B cell (primary cell): ENCODE measurements at regions not wholly inside any gene's neighbourhood (a gene's known extent, or its start where the extent isn't known, plus 50 kb on each side); places are given as distances from the start of the nearest gene placed in this dataset.

Source experiments
- ATAC-seq: fragments of 200-7000 bp; cut with Tn5 transposase; one replicate; pipeline ENCODE4 v1.10.0; 2021; ENCODE audit warnings: low read depth, mild to moderate bottlenecking, moderate number of reproducible peaks, moderate library complexity
- CTCF ChIA-PET: fragments of 350-600 bp; sonication (Branson Sonifier 250); formaldehyde crosslinking; loops from one replicate; lab custom pipeline; 2021; ENCODE audit warnings: antibody characterized with exemption, inconsistent platforms; lab: Charles Lee
- POLR2A ChIA-PET: fragments of 350-600 bp; sonication (Branson Sonifier 250); formaldehyde crosslinking; loops from one replicate; lab custom pipeline; 2021; ENCODE audit warnings: antibody characterized with exemption; lab: Charles Lee
- DNase-seq: peaks from one replicate; pipeline ENCODE4 v3.0.0; 2013
- H2AFZ ChIP-seq: 2 replicates; pipeline ENCODE4 v1.6.1; 2012; ENCODE audit warnings: mild to moderate bottlenecking, low read depth, low read length; ENCODE audit not compliant: insufficient read depth, poor library complexity, severe bottlenecking
- H3K27ac ChIP-seq, 2 donors: 1 replicate in 1 of 2; 2 replicates in 1 of 2; pipeline ENCODE4 v1.5.1; 2012 to 2013; ENCODE audit warnings: low read length in 2 of 2, mild to moderate bottlenecking in 2 of 2, moderate library complexity in 1 of 2
- H3K27me3 ChIP-seq, 4 experiments: fragments of 200-600 bp in 1 of 4; sonication (generic) in 1 of 4; replicated peaks in 1 of 4; 1 replicate in 2 of 4; 2 replicates in 2 of 4; pipeline versions ENCODE4 v1.6.1 to v1.7.0; 2013 to 2016; ENCODE audit warnings: low read length in 3 of 4, mild to moderate bottlenecking in 2 of 4, mixed read lengths in 1 of 4, moderate library complexity in 1 of 4; ENCODE audit not compliant: insufficient read depth in 4 of 4, control insufficient read depth in 3 of 4; ENCODE audit errors: control extremely low read depth in 1 of 4
- H3K36me3 ChIP-seq, 2 experiments: replicated peaks in 1 of 2; 1 replicate in 1 of 2; 2 replicates in 1 of 2; pipeline versions ENCODE4 v1.6.1 to v1.7.1; 2013; ENCODE audit warnings: low read length in 1 of 2; ENCODE audit not compliant: insufficient read depth in 2 of 2, control insufficient read depth in 1 of 2; ENCODE audit errors: control extremely low read depth in 1 of 2, extremely low read depth in 1 of 2
- H3K4me1 ChIP-seq, 2 donors: fragments of 200-600 bp in 1 of 2; sonication (generic) in 1 of 2; 1 replicate in 1 of 2; 2 replicates in 1 of 2; pipeline versions ENCODE4 v1.5.1 to v1.6.1; 2013 to 2017; ENCODE audit warnings: low read length in 2 of 2; ENCODE audit not compliant: control insufficient read depth in 2 of 2, insufficient read depth in 2 of 2
- H3K4me2 ChIP-seq: replicated peaks from 2 replicates; pipeline ENCODE3; 2012; ENCODE audit warnings: mild to moderate bottlenecking, low read depth, low read length; ENCODE audit not compliant: poor library complexity, severe bottlenecking
- H3K4me3 ChIP-seq, 5 experiments: fragments of 200-600 bp in 1 of 5; sonication (generic) in 1 of 5; 1 replicate in 3 of 5; 2 replicates in 2 of 5; pipeline versions ENCODE4 v1.5.1 to v1.7.0; 2011 to 2016; ENCODE audit warnings: low read length in 4 of 5, mild to moderate bottlenecking in 4 of 5, low read depth in 2 of 5, control low read depth in 1 of 5, moderate library complexity in 1 of 5; ENCODE audit not compliant: insufficient read depth in 1 of 5; ENCODE audit errors: control extremely low read depth in 1 of 5, extremely low read depth in 1 of 5
- H3K79me2 ChIP-seq: fragments of 200-600 bp; sonication (generic); one replicate; pipeline ENCODE4 v1.6.0; 2016; ENCODE audit warnings: low read length; ENCODE audit not compliant: control insufficient read depth, insufficient read depth
- H3K9ac ChIP-seq: fragments of 200-600 bp; sonication (generic); 2 replicates; pipeline ENCODE4 v1.6.1; 2017; ENCODE audit warnings: mild to moderate bottlenecking, low read length, moderate library complexity
- H3K9me3 ChIP-seq, 3 donors: one replicate each; pipeline versions ENCODE4 v1.6.1 to v1.7.1; 2013; ENCODE audit warnings: low read length in 2 of 3; ENCODE audit not compliant: control insufficient read depth in 2 of 3, insufficient read depth in 1 of 3; ENCODE audit errors: control extremely low read depth in 1 of 3
- H4K20me1 ChIP-seq: 2 replicates; pipeline ENCODE4 v1.6.0; 2012; ENCODE audit warnings: mild to moderate bottlenecking, low read length; ENCODE audit not compliant: insufficient read depth, control insufficient read depth, poor library complexity, severe bottlenecking
- H3K27ac Mint-ChIP-seq: one replicate; pipeline ENCODE4 v1.8.0; 2021; ENCODE audit warnings: mixed read lengths
- H3K27me3 Mint-ChIP-seq: one replicate; pipeline ENCODE4 v1.8.0; 2021; ENCODE audit warnings: mixed read lengths
- H3K4me1 Mint-ChIP-seq: one replicate; pipeline ENCODE4 v1.8.0; 2021; ENCODE audit warnings: mixed read lengths
- H3K4me3 Mint-ChIP-seq: one replicate; pipeline ENCODE4 v1.8.0; 2021; ENCODE audit warnings: mixed read lengths
- H3K9me3 Mint-ChIP-seq: one replicate; pipeline ENCODE4 v1.8.0; 2022; ENCODE audit warnings: mixed read lengths; ENCODE audit not compliant: insufficient read depth
- EZH2 ChIP-seq: IDR thresholded peaks from 2 replicates; pipeline ENCODE4 v1.6.1; 2012; ENCODE audit warnings: borderline replicate concordance, low read depth, mild to moderate bottlenecking, moderate library complexity, low read length; ENCODE audit not compliant: insufficient read depth, poor library complexity, severe bottlenecking
- WGBS: methylation state at CpG from one replicate; pipeline ENCODE4 v1.1.5; 2013; ENCODE audit warnings: missing lambda C conversion rate; ENCODE audit not compliant: insufficient coverage; 5-methylcytosine and 5-hydroxymethylcytosine counted together
- intact Hi-C: fragments of 100-400 bp; cut with micrococcal nuclease; formaldehyde crosslinking; loops from one replicate; pipeline ENCODE4 v1.10.0; 2022
- TF ChIP-seq, protein P1 (sequence below): fragments of 200-600 bp; IDR thresholded peaks from one replicate; pipeline ENCODE4 v1.8.0; 2022; ENCODE audit warnings: antibody characterized with exemption, mild to moderate bottlenecking

DNA sequence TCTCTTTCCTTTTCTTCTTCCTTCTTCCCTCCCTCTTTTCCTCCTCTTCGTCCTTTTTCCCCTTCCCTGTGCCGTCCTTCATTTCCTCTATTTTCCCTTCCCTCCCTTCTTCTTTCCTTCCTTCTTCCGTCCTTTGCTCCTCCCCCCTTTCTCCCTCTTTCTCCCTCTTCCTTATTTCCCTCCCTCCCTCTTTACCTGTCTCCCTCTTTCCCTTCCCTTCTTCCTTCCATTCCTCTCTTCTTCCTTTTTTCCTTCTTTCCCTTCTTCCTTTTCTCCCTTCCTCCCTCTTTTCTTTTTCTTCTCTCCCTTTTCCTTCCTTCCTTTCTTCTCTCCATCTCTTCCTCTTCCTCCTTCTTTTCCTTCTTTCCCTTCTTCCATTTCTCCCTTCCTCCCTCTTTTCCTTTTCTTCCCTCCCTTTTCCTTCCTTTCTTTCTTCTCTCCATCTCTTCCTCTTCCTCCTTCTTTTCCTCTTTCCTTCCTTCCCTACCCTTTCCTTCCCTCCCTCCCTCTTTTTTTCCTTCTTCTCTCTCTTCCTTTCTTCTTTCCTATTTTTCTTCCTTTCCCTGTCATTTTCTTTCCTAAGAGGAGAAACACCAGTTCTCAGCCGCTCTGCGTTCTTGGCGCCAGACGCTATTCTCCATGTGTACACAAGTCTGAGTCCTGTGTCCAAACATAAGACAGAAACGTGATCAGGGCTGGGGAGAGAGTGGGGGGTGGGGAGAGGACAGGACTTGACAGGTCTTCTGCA, 597.1 kb downstream of the MID1IP1 start:
- H3K27ac ChIP-seq, result no peak overlapping the region
- H3K79me2 ChIP-seq, result no peaks in the 10 kb centered on the region
- H3K4me3 ChIP-seq, result no peak overlapping the region
- CTCF ChIA-PET, result no interaction called here
- WGBS, result 95% methylated on average over 3 of the region's 8 CpGs
- H3K9ac ChIP-seq, result no peak overlapping the region
- Mint-ChIP-seq H3K4me1 (no peaks in the 10 kb centered on the region), H3K4me3 (no peak overlapping the region), H3K9me3 (no peaks in the 10 kb centered on the region), H3K27me3 (no peaks in the 10 kb centered on the region), H3K27ac (no peak overlapping the region)
- no peaks in the 10 kb centered on the region for H3K4me1 ChIP-seq
- ATAC-seq (no peak), DNase-seq (no peak)
- intact Hi-C loops, result no loop called here
- POLR2A ChIA-PET, result no interaction called here
- no peak overlapping the region for H2AFZ ChIP-seq
- no peaks in the 10 kb centered on the region for H4K20me1 ChIP-seq
- no peak overlapping the region for H3K4me2 ChIP-seq
- no peak for TF ChIP-seq EZH2
- TF ChIP-seq, protein P1, sequence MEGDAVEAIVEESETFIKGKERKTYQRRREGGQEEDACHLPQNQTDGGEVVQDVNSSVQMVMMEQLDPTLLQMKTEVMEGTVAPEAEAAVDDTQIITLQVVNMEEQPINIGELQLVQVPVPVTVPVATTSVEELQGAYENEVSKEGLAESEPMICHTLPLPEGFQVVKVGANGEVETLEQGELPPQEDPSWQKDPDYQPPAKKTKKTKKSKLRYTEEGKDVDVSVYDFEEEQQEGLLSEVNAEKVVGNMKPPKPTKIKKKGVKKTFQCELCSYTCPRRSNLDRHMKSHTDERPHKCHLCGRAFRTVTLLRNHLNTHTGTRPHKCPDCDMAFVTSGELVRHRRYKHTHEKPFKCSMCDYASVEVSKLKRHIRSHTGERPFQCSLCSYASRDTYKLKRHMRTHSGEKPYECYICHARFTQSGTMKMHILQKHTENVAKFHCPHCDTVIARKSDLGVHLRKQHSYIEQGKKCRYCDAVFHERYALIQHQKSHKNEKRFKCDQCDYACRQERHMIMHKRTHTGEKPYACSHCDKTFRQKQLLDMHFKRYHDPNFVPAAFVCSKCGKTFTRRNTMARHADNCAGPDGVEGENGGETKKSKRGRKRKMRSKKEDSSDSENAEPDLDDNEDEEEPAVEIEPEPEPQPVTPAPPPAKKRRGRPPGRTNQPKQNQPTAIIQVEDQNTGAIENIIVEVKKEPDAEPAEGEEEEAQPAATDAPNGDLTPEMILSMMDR, result no peak
- no peaks in the 10 kb centered on the region for H3K36me3 ChIP-seq
- no peaks in the 10 kb centered on the region for H3K9me3 ChIP-seq
- H3K27me3 ChIP-seq, result no peaks in the 10 kb centered on the region

DNA sequence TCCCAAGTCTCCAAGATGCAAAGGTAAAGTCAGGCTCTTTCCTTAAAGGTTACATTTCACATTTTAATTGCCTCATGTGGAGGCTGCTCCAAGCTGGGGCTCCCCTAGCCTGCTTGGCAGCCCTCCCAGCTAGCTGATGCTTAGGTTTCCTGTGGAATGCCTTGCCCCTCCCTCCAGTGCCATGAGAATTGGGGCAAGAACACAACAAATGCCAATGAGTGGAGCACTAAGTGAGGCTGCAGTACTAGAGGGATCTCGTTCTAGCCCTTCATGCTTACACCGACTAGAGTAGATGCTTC, 597.7 kb downstream of the MID1IP1 start:
- no peaks in the 10 kb centered on the region for H3K4me1 ChIP-seq
- Mint-ChIP-seq H3K4me3 (no peak overlapping the region), H3K27ac (no peak overlapping the region), H3K4me1 (no peaks in the 10 kb centered on the region), H3K27me3 (no peaks in the 10 kb centered on the region), H3K9me3 (no peaks in the 10 kb centered on the region)
- H3K4me2 ChIP-seq, result no peak overlapping the region
- intact Hi-C loops, result no loop called here
- TF ChIP-seq EZH2, result no peak
- TF ChIP-seq, protein P1, result no peak
- H3K36me3 ChIP-seq, result no peaks in the 10 kb centered on the region
- no peak for ATAC-seq
- H4K20me1 ChIP-seq, result no peaks in the 10 kb centered on the region
- DNase-seq, result no peak
- H3K27me3 ChIP-seq, result no peaks in the 10 kb centered on the region
- H3K27ac ChIP-seq, result no peak overlapping the region
- ChIA-PET CTCF (no interaction called here), POLR2A (no interaction called here)
- no peak overlapping the region for H3K4me3 ChIP-seq
- H3K9me3 ChIP-seq, result no peaks in the 10 kb centered on the region
- H2AFZ ChIP-seq, result no peak overlapping the region
- no peaks in the 10 kb centered on the region for H3K79me2 ChIP-seq
- no peak overlapping the region for H3K9ac ChIP-seq
- no CpG with 5 or more reads among the region's 2 CpGs for WGBS
